ENCODE measurements at regions not wholly inside any gene's neighbourhood (a gene's known extent, or its start where the extent isn't known, plus 50 kb on each side); places are given as distances from the start of the nearest gene placed in this dataset.

DNA sequence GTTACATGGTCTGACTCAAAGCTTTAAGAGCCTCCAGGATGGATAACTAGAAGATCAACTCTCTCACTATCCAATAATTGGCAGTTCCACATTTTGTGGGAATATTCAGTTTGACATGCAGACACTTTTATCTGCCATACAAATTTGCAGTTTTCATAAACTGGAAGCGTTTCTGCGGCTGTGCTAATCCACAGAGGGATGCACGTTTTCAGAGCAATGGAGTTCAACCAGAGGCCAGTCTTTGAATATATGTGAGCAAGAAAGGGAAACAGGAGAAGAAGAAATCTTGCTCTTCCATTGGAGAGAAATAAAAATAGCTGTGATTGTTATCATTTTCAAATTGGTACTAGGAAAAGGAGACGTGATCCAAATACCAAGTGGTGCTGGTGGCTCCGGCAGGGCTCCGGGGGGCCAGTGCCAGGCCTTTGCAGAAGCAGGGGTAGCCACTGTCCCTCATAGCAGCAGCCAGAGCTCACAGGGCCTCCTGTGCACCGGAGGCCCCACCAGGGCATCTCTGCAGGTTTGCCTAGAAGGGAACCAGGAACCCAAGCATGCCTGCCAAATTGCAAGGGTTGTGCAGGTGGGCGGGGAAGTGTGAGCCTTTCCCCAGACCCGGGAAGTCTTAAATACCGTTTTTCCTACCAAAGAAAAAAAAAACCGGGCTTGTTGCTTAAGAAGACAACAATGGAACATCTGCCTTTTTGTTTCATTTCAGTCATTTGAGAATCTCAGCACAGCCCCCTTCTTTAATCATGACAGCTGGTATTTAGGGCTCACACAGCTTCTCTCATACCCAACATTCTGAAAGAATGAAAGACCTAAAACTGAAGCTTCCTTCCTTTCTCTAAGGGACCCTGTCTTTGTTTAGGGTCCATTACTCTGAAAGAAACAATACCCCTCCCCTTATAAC lies 791.1 kb upstream of the SOX11 start:
- H2AFZ ChIP-seq (ENCODE audit: low read length) = no peak overlapping the region
- no peaks in the 10 kb centered on the region for H3K4me1 ChIP-seq (ENCODE audit: insufficient read depth, low read length, poor library complexity, severe bottlenecking)
- no peak overlapping the region for H3K9ac ChIP-seq (ENCODE audit: low read depth, low read length, poor library complexity, severe bottlenecking)
- H3K79me2 ChIP-seq (ENCODE audit: insufficient read depth, low read length) = no peaks in the 10 kb centered on the region
- no peak overlapping the region for H3K4me2 ChIP-seq (ENCODE audit: low read depth, low read length, poor library complexity, severe bottlenecking)
- no peaks in the 10 kb centered on the region for H3K9me3 ChIP-seq (ENCODE audit: insufficient read depth, low read depth, low read length)
- H4K20me1 ChIP-seq (ENCODE audit: insufficient read depth, low read length, poor library complexity, severe bottlenecking) = no peaks in the 10 kb centered on the region
- no peaks in the 10 kb centered on the region for H3K9me2 ChIP-seq (replicated peaks; ENCODE audit: low read depth, low read length)
- H3K4me3 ChIP-seq (ENCODE audit: low read length, poor library complexity, severe bottlenecking) = no peak overlapping the region
- no peaks in the 10 kb centered on the region for H3K27me3 ChIP-seq (ENCODE audit: insufficient read depth, low read length, poor library complexity, severe bottlenecking)
- H3K36me3 ChIP-seq (ENCODE audit: insufficient read depth, low read length) = no peaks in the 10 kb centered on the region
- no peaks in the 10 kb centered on the region for H3F3A ChIP-seq (ENCODE audit: low read depth)
- no peak for TF ChIP-seq EZH2phosphoT487 (IDR thresholded peaks at IDR 0.05; ENCODE audit: borderline replicate concordance)
- TF ChIP-seq, protein P1, sequence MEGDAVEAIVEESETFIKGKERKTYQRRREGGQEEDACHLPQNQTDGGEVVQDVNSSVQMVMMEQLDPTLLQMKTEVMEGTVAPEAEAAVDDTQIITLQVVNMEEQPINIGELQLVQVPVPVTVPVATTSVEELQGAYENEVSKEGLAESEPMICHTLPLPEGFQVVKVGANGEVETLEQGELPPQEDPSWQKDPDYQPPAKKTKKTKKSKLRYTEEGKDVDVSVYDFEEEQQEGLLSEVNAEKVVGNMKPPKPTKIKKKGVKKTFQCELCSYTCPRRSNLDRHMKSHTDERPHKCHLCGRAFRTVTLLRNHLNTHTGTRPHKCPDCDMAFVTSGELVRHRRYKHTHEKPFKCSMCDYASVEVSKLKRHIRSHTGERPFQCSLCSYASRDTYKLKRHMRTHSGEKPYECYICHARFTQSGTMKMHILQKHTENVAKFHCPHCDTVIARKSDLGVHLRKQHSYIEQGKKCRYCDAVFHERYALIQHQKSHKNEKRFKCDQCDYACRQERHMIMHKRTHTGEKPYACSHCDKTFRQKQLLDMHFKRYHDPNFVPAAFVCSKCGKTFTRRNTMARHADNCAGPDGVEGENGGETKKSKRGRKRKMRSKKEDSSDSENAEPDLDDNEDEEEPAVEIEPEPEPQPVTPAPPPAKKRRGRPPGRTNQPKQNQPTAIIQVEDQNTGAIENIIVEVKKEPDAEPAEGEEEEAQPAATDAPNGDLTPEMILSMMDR (conservative IDR thresholded peaks at IDR 0.05; ENCODE audit: low read length) = no peak

DNA sequence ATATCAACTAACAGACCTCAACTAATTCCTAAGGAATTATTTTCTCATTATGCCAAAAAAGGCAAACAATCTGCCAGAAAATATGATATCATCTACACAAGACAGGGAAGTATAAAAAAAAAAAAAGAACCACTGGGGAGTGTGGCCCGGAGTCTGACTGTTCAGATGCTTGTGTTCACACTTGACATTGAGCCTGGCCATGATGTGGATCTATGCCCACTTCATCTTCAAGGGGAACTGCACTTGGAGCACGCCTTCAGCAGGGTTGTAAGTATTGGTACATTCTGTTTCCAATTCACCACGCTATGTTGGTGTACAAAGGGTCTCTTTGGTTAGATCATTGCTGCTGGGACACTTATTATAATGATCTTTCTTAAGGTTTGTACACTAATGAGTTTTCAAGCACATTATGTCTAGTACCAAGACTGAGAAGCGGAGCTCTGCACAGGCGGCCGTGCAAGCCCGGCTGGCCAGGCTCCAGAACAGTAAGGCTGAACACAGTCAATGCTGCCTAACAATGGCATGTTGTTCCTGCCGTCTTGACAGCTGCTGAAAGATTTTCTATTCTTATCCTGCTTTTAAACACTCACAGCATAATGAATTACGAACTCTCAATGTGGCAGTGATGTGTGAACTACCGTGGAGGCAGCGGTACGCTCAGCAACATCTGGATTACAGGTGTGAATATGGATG lies 788.4 kb upstream of the SOX11 start:
- Histone ChIP-seq H2AFZ (ENCODE audit: low read length) (no peak overlapping the region), H3K79me2 (ENCODE audit: insufficient read depth, low read length) (no peaks in the 10 kb centered on the region), H3K4me3 (ENCODE audit: low read length, poor library complexity, severe bottlenecking) (no peak overlapping the region), H3K9me3 (ENCODE audit: insufficient read depth, low read depth, low read length) (no peaks in the 10 kb centered on the region), H3K9ac (ENCODE audit: low read depth, low read length, poor library complexity, severe bottlenecking) (no peak overlapping the region), H3K9me2 (replicated peaks; ENCODE audit: low read depth, low read length) (no peaks in the 10 kb centered on the region), H3K4me1 (ENCODE audit: insufficient read depth, low read length, poor library complexity, severe bottlenecking) (no peaks in the 10 kb centered on the region), H3K4me2 (ENCODE audit: low read depth, low read length, poor library complexity, severe bottlenecking) (no peak overlapping the region), H3K27me3 (ENCODE audit: insufficient read depth, low read length, poor library complexity, severe bottlenecking) (no peaks in the 10 kb centered on the region), H3F3A (ENCODE audit: low read depth) (no peaks in the 10 kb centered on the region), H4K20me1 (ENCODE audit: insufficient read depth, low read length, poor library complexity, severe bottlenecking) (no peaks in the 10 kb centered on the region), H3K36me3 (ENCODE audit: insufficient read depth, low read length) (no peaks in the 10 kb centered on the region)
- TF ChIP-seq EZH2phosphoT487 (IDR thresholded peaks at IDR 0.05; ENCODE audit: borderline replicate concordance) = no peak
- TF ChIP-seq, protein P1 (conservative IDR thresholded peaks at IDR 0.05; ENCODE audit: low read length) = no peak

- Histone ChIP-seq H3F3A (ENCODE audit: low read depth) (no peaks in the 10 kb centered on the region), H3K4me2 (ENCODE audit: low read depth, low read length, poor library complexity, severe bottlenecking) (no peak overlapping the region), H3K4me1 (ENCODE audit: insufficient read depth, low read length, poor library complexity, severe bottlenecking) (no peaks in the 10 kb centered on the region), H3K27me3 (ENCODE audit: insufficient read depth, low read length, poor library complexity, severe bottlenecking) (no peaks in the 10 kb centered on the region), H3K9ac (ENCODE audit: low read depth, low read length, poor library complexity, severe bottlenecking) (no peak overlapping the region), H3K9me3 (ENCODE audit: insufficient read depth, low read depth, low read length) (no peaks in the 10 kb centered on the region), H3K36me3 (ENCODE audit: insufficient read depth, low read length) (no peaks in the 10 kb centered on the region), H3K4me3 (ENCODE audit: low read length, poor library complexity, severe bottlenecking) (no peak overlapping the region), H4K20me1 (ENCODE audit: insufficient read depth, low read length, poor library complexity, severe bottlenecking) (no peaks in the 10 kb centered on the region), H3K79me2 (ENCODE audit: insufficient read depth, low read length) (no peaks in the 10 kb centered on the region), H3K9me2 (replicated peaks; ENCODE audit: low read depth, low read length) (no peaks in the 10 kb centered on the region), H2AFZ (ENCODE audit: low read length) (no peak overlapping the region)
- no peak for TF ChIP-seq EZH2phosphoT487 (IDR thresholded peaks at IDR 0.05; ENCODE audit: borderline replicate concordance)
- TF ChIP-seq, protein P1 (conservative IDR thresholded peaks at IDR 0.05; ENCODE audit: low read length) = no peak
These were observed 783.7 kb upstream of the SOX11 start for GRCh38 chr2:4908461-4908860.
